ENCODE measurements at regions not wholly inside any gene's neighbourhood (a gene's known extent, or its start where the extent isn't known, plus 50 kb on each side); places are given as distances from the start of the nearest gene placed in this dataset.

- Histone ChIP-seq H3K9me2 (ENCODE audit: insufficient read depth, low read length) (no peaks in the 10 kb centered on the region), H3K9me3 (ENCODE audit: low read length) (no peaks in the 10 kb centered on the region), H3F3A (ENCODE audit: insufficient read depth, low read length, poor library complexity, severe bottlenecking) (no peaks in the 10 kb centered on the region), H4K20me1 (ENCODE audit: insufficient read depth) (no peaks in the 10 kb centered on the region), H3K27me3 (ENCODE audit: insufficient read depth, low read depth, low read length) (no peaks in the 10 kb centered on the region), H3K36me3 (ENCODE audit: insufficient read depth, low read length) (no peaks in the 10 kb centered on the region), H3K27ac (ENCODE audit: low read length) (no peak overlapping the region), H3K9ac (ENCODE audit: low read length) (no peak overlapping the region), H3K4me2 (ENCODE audit: low read length) (no peak overlapping the region), H3K79me2 (replicated peaks; ENCODE audit: insufficient read depth, low read length) (no peaks in the 10 kb centered on the region), H3K4me3 (ENCODE audit: low read length) (no peak overlapping the region), H2AFZ (ENCODE audit: low read depth, low read length) (no peak overlapping the region)
- no peak for TF ChIP-seq CTCF (IDR thresholded peaks at IDR 0.05; ENCODE audit: poor library complexity, severe bottlenecking)
- TF ChIP-seq EZH2 (IDR thresholded peaks at IDR 0.05; ENCODE audit: borderline replicate concordance, insufficient read depth, low read length, poor library complexity, severe bottlenecking) = no peak
- TF ChIP-seq EP300 (conservative IDR thresholded peaks at IDR 0.05; ENCODE audit: poor library complexity, severe bottlenecking) = no peak
- no peak for TF ChIP-seq RAD21 (conservative IDR thresholded peaks at IDR 0.05)
Measured at GRCh38 chr15:70487387-70487740, 276.0 kb downstream of the UACA start.

- Histone ChIP-seq H4K20me1 (ENCODE audit: insufficient read depth) (no peaks in the 10 kb centered on the region), H2AFZ (ENCODE audit: low read depth, low read length) (no peak overlapping the region), H3K27me3 (ENCODE audit: insufficient read depth, low read depth, low read length) (no peaks in the 10 kb centered on the region), H3K9me2 (ENCODE audit: insufficient read depth, low read length) (no peaks in the 10 kb centered on the region), H3K9me3 (ENCODE audit: low read length) (no peaks in the 10 kb centered on the region), H3K9ac (ENCODE audit: low read length) (no peak overlapping the region), H3K27ac (ENCODE audit: low read length) (no peak overlapping the region), H3K4me3 (ENCODE audit: low read length) (no peak overlapping the region), H3K36me3 (ENCODE audit: insufficient read depth, low read length) (no peaks in the 10 kb centered on the region), H3F3A (ENCODE audit: insufficient read depth, low read length, poor library complexity, severe bottlenecking) (no peaks in the 10 kb centered on the region), H3K4me2 (ENCODE audit: low read length) (no peak overlapping the region), H3K79me2 (replicated peaks; ENCODE audit: insufficient read depth, low read length) (no peaks in the 10 kb centered on the region)
- TF ChIP-seq EZH2 (IDR thresholded peaks at IDR 0.05; ENCODE audit: borderline replicate concordance, insufficient read depth, low read length, poor library complexity, severe bottlenecking) = no peak
- TF ChIP-seq SMC3 (conservative IDR thresholded peaks at IDR 0.05; ENCODE audit: poor library complexity) = no peak
- no peak for TF ChIP-seq TAF1 (IDR thresholded peaks at IDR 0.05; ENCODE audit: low read depth)
- TF ChIP-seq POLR2AphosphoS5 (IDR thresholded peaks at IDR 0.05) = no peak
- TF ChIP-seq RAD21 (conservative IDR thresholded peaks at IDR 0.05) = no peak
- no peak for TF ChIP-seq REST (IDR thresholded peaks at IDR 0.05; ENCODE audit: borderline replicate concordance)
- no peak for TF ChIP-seq MXI1 (conservative IDR thresholded peaks at IDR 0.05; ENCODE audit: poor library complexity, severe bottlenecking)
Measured at GRCh38 chr15:70486451-70487386, 276.6 kb downstream of the UACA start.

Measured in neural cell (in vitro differentiated cells).